GM21447 (cell line): ENCODE measurements at regions not wholly inside any gene's neighbourhood (a gene's known extent, or its start where the extent isn't known, plus 50 kb on each side); places are given as distances from the start of the nearest gene placed in this dataset.

Source experiments
- ATAC-seq: cut with Tn5 transposase; IDR thresholded peaks from one replicate; pipeline ENCODE4 v1.9.1; 2021; ENCODE audit not compliant: unreplicated experiment

DNA sequence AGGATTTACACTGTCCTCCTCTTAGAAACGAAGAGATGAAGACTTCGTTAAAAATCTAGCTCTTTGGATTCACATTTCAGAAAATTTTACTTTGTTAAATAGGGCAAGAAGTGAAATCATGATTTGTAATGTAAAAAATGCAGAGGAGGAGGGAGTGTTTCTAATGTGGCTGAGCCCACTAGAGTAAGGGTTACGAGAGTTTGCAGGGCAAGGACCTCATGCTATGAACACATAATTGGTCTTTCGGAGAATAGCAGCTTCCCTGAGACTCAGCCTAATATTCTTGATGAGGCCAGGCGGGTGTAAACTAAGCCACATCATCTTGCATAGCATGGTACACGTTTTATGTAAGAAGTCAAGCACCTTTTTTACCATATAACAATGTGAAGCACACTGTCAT is 191.0 kb upstream of the ADAMTS16 start:
- no peak for ATAC-seq

DNA sequence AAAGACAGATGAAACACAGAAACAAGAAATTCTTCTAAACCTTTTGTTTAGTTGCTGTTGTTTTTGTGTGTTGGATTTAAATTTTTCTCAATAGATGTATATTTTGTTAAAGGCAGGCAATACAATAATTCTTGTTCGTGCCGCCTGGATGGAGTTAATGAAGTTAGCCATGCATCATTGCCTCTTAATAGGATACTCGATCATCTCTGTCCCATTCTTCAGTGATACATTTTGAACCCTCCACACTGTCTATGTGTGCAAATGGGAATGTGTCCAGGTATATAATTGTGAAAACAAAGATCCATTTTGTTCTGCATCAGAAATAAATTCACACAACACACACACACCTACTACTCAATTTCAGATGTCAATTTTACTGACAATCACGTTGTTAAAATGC is 186.6 kb upstream of the ADAMTS16 start:
- ATAC-seq: no peak

- no peak for ATAC-seq
Measured at GRCh38 chr5:4954048-4954447, 186.1 kb upstream of the ADAMTS16 start.

DNA sequence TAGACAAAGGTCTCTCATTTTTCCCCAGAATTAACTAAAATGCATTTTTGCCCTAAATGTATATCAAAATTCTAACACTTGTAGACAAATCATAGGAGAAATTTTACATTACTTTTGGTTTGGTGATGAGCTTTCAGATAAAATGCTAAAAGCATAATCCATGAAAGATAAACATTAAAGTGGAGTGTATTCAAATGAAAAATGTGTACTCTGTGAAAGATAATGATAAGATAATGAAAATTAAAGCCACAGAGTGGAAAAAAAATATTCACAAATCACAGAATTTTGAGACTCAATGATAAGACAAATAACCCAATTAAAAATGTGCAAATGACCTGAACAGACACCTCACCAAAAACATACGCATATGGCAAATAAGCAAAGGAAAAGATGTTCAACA is 176.9 kb upstream of the ADAMTS16 start:
- no peak for ATAC-seq

- ATAC-seq: no peak
Measured at GRCh38 chr5:4969351-4969750, 170.8 kb upstream of the ADAMTS16 start.

GRCh38 chr5:4970171-4970570 is 170.0 kb upstream of the ADAMTS16 start:
- no peak for ATAC-seq

- no peak for ATAC-seq
Measured at GRCh38 chr5:4976902-4977301, 163.2 kb upstream of the ADAMTS16 start.

- no peak for ATAC-seq
Measured at GRCh38 chr5:4977416-4978110, 162.6 kb upstream of the ADAMTS16 start.

DNA sequence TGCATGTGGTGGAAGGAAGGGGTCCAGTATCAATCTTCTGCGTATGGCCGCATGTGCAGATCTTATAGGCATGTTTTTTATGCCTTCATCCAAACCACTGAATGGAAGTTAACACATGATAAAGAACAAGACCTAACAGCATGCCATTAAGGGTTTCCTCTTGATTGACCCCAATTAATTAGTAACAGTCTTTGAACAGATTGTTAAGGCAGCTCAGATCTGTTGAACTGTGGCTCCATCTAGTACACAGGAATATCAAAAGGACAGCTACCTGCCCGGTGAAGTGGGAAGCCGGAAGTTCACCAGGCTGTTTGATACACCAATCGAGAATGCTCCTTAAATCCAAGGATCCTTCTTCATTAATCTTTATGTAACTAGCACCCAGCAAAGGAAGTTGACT is 159.9 kb upstream of the ADAMTS16 start:
- no peak for ATAC-seq

- no peak for ATAC-seq
Measured at GRCh38 chr5:4981608-4982007, 158.5 kb upstream of the ADAMTS16 start.

- no peak for ATAC-seq
Measured at GRCh38 chr5:4983701-4984100, 156.4 kb upstream of the ADAMTS16 start.

DNA sequence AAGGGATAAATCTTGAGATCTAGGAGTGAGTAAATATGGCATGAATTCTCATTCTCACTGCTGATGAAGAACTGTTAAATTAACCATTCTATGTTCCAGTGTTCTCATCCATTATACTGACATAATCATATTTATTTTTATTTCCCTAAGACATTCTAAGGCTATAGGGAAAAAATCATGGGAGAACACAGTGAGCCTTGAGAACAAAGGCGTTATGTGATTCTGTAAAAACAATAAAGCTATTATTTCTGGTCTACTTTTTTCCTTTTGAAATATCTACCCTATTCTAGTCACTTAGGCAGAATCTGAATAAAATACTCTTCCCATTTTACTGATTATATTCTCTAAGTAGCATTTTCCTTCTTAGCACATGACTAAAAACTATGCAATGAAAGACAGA is 155.7 kb upstream of the ADAMTS16 start:
- ATAC-seq: no peak

DNA sequence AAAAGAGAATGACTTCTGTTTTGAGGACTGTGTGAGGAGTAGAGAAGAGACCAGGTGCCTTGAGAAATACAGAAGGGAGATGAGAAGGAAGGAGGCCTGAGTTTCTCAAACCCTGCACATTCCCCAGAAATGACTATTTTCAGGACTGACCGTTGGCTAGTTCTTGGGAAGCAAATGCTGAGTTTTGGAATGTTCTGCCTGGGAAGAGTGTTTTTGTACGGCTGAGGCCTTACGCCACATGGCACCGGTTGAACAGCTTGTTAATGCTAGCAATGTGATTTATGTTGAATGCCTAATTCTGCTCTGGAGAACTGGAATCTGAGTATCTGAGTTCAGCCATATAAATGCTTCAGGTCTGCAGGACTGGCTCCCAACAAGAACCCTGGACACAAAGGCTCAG is 152.7 kb upstream of the ADAMTS16 start:
- no peak for ATAC-seq

- ATAC-seq: no peak
Measured at GRCh38 chr5:4989118-4989517, 151.0 kb upstream of the ADAMTS16 start.

DNA sequence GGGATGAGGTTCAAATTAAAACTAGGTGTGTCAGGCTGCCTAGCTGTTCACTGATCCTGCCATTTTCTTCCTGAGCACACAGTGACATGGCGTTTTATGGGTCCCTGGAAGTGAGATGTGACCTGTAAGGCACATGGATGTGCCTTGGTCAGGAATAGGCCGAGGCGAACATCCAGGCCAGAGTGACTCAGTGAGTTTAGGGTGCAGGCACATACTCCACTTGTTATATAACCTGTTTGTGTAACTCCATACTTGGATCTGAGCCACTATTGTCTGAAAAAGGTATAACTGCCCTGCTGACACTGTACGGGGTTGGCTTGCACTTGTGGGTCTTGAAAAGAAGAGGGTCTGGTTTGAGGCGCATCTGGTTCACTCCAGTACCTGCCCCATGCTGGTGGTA is 150.1 kb upstream of the ADAMTS16 start:
- no peak for ATAC-seq

GRCh38 chr5:4990462-4990861 is 149.7 kb upstream of the ADAMTS16 start:
- no peak for ATAC-seq

- no peak for ATAC-seq
Measured at GRCh38 chr5:4991925-4992324, 148.2 kb upstream of the ADAMTS16 start.

GRCh38 chr5:4995014-4995413 is 145.1 kb upstream of the ADAMTS16 start:
- ATAC-seq: no peak

DNA sequence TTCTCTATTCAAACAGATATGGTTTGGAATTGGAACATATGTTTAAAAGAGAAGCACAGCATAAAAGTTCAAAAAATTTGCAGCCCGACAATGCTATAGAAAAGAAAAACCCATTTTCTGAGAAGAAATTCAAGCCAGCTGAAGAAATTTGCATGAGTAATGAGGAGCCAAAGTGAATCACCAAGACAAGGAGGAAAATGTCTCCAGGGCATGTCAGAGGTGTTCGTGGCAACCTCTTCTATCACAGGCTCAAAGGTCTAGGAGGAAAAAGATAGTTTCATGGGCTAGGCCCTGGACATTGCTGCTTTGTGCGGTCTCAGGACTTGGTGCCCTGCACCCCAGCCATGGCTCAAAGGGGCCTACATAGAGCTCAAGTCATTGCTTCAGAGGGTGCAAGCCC is 134.8 kb upstream of the ADAMTS16 start:
- ATAC-seq: no peak

- no peak for ATAC-seq
Measured at GRCh38 chr5:5006548-5006947, 133.6 kb upstream of the ADAMTS16 start.

DNA sequence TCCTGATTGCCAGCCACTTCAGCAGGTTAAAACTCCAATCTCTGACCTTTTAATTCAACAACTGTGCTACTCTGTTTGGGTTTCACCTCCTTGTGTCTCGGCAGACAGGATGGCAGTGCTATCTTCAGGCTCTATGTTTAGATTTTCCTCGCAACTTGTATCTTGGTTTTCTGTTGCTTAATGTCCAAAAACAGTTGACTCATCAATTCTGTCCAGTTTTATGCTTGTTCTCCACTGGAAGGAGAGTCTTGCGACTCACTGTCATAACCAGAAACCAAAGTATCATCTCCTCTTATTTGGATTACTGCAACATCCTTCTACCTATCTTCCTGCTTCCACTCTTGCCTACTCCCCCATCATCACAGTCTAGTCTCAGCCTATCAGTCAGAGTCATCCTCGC is 130.9 kb upstream of the ADAMTS16 start:
- ATAC-seq: no peak

DNA sequence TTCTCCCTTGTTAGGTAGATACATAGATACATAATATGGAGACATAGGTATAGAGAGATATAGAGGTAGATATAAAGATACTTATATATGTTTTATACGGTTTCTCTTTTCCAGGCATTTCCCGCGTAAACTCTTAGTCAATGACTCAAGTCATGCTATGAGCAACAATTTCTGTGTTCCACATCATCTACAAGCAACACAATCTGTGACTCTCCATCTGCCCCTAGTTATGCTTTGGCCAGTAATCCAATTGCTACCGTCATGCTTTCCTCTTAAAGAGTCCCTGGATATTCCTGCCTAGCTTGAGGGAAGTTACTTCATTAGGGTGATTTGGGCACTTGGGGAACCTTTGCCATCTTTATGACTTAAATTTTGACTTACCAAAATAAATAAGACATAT is 129.0 kb upstream of the ADAMTS16 start:
- ATAC-seq: no peak

DNA sequence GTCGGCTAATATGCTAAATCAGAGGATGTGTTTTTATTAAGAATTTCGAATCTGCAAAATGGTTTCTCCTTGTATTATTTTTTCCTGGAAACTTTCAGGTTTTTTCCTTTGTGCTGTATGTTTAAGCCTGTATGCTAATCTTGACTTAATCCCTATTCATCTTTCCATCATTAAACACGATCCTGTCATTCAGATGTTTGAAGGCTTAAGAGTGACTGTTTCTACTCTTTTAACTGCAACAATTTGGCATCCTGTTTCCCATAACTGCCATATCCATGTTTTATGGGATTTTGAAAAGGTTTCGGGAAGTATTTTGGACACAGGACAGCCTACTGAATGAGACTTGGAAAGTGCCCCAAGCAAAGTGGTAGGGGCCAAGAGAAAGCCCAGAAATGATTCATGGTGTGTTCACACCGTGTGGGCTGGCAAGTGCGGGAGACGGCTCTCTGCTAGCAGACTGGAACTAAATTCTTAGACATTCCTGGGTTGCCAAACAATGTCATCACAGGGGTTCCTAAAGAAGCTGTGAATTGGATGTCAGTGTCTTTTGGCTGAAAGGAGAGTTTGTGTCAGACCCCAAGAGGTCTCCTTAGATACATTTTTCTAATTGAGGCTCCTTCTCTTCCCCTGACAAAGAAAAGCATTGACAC is 125.4 kb upstream of the ADAMTS16 start:
- ATAC-seq: no peak
